DMS 273 (cell line): ENCODE measurements at regions not wholly inside any gene's neighbourhood (a gene's known extent, or its start where the extent isn't known, plus 50 kb on each side); places are given as distances from the start of the nearest gene placed in this dataset.
"Not testable (repeated sequence)": the region's sequence is repeated elsewhere in the genome, so short reads cannot be mapped to it uniquely, and the experiment has no call there.

Experiments
- DNase-seq: peaks from one replicate; lab custom pipeline; 2025; ENCODE audit not compliant: unreplicated experiment; lab: John Stamatoyannopoulos, UW

GRCh38 chr7:156043416-156044178 is 231.3 kb upstream of the SHH start:
- no peak for DNase-seq

GRCh38 chr7:156041398-156041797 is 229.1 kb upstream of the SHH start:
- no peak for DNase-seq

- DNase-seq: no peak
Observed at GRCh38 chr7:156039971-156040677, 227.9 kb upstream of the SHH start.

GRCh38 chr7:156039194-156039593 is 226.9 kb upstream of the SHH start:
- DNase-seq: no peak

DNA sequence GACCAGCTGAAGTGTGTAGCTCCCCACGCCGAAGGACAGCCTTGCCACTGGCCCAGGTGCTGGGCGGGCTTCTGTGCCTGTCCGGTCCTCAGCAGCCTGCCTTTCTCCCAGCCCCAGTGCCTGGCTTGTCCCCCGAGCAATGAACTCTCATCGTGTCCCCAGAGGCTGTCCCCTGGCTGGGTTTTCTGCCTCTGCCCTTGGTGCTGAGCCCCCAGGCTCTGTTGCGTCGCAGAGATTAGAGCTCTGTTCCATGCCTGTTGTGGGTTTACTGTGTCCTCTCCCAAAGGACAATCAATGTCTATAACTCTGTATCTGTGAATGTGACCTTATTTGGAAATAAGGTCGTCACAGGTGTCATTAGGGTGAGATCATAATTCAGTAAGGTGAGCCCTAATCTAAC is 226.1 kb upstream of the SHH start:
- DNase-seq: no peak

GRCh38 chr7:156036153-156036552 is 223.9 kb upstream of the SHH start:
- no peak for DNase-seq

- not testable (repeated sequence) for DNase-seq
Observed at GRCh38 chr7:156035387-156035786, 223.1 kb upstream of the SHH start.

DNA sequence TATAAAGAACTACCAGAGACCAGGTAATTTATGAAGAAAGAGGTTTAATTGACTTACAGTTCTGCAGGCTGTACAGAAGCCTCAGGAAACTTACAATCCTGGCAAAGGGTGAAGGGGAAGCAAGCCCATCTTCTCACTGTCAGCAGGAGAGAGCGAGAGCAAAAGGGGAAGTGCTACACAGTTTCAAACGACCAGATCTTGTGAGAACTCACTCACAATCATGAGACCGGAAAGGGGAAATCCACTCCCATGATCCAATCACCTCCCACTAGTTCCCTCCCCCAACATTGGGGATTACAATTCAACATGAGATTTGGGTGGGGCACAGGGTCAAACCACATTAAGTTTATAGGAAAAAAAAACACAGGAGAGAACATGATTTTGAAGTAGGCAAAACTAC is 222.1 kb upstream of the SHH start:
- DNase-seq: no peak

DNA sequence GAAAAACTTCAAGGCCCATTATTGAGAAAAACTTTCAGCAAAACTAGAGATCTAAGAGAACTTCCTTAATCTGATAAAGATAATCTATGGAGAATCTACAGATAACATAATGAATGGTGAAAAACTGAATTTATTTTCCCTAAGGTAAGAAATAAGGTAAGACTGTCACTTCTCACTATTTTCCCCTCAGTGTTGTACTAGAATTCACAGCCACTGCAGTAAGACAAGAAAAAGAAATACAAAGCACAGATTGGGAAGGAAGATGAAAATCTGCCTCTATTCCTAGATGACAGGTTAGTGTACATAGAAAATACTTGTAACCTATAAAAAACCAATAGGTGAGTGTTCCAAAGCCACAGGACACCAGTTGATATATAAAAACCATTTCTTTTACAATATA is 220.7 kb upstream of the SHH start:
- no peak for DNase-seq

GRCh38 chr7:156031679-156032478 is 219.6 kb upstream of the SHH start:
- DNase-seq: no peak

DNA sequence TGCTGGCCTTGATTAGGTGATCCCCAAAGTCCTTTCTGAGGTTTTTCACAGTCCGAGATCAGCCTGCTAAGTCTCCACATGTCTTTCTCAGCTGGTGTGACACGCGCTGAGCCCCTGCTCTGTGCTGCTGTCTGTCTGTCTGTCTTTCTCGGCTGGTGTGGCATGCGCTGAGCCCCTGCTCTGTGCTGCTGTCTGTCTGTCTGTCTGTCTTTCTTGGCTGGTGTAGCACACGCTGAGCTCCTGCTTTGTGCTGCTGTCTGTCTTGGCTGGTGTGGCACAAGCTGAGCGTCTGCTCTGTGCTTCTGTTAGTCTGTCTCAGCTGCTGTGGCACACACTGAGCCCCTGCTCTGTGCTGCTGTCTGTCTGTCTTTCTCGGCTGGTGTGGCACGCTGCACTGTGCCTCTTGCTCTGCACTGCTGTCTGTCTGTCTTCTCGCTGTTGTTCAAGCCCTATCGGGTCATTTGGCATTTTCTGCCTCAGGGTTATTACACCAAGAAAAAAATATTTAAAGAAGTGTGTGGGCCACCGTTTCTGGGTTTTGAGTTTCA is 217.3 kb upstream of the SHH start:
- no peak for DNase-seq

GRCh38 chr7:156028521-156028920 is 216.3 kb upstream of the SHH start:
- no peak for DNase-seq

DNA sequence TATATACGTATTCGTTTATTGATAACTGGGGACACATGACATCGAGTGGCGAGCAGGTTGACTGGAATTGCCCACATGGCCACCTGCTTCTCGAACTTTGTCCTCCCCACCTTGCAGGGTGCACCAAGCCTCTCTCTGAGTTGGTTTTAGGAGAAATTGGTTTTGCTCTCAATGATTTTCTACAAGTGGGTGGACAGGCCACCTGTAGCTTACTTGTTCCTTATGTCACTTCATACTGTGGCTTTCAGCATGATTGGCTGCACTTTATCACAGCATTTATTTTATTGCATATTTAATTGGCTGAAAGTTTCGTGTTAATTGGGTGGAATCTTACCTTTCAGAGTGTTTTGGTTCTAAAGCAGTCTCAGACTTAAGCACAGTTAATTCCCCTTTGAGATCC is 215.6 kb upstream of the SHH start:
- DNase-seq: no peak

- no peak for DNase-seq
Observed at GRCh38 chr7:156026603-156027002, 214.3 kb upstream of the SHH start.

GRCh38 chr7:156026076-156026600 is 213.9 kb upstream of the SHH start:
- peak; percentile 57 for DNase-seq

DNA sequence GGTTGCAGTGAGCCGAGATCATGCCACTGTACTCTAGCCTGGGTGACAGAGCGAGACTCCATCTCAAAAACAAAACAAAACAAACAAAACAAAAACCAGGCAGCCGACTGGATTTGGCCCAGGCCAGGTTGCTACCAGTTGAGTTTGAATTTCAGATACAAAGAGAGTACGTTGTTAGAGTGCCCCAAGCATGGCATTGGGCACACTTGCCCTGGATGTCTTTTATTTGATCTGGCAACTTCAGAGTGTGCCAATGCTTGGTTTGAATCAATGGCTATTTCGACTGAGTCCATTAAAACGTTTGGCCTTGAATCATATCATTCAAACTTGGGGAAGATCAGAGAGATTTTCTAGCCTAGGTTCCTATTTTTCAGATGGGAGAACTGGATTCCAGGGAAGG is 213.4 kb upstream of the SHH start:
- no peak for DNase-seq

GRCh38 chr7:156024201-156024600 is 211.9 kb upstream of the SHH start:
- DNase-seq: no peak

- DNase-seq: no peak
Observed at GRCh38 chr7:156022483-156023459, 210.5 kb upstream of the SHH start.

- no peak for DNase-seq
Observed at GRCh38 chr7:156021471-156021870, 209.2 kb upstream of the SHH start.

- no peak for DNase-seq
Observed at GRCh38 chr7:156020566-156020965, 208.3 kb upstream of the SHH start.
